ENCODE measurements at regions not wholly inside any gene's neighbourhood (a gene's known extent, or its start where the extent isn't known, plus 50 kb on each side); places are given as distances from the start of the nearest gene placed in this dataset.

DNA sequence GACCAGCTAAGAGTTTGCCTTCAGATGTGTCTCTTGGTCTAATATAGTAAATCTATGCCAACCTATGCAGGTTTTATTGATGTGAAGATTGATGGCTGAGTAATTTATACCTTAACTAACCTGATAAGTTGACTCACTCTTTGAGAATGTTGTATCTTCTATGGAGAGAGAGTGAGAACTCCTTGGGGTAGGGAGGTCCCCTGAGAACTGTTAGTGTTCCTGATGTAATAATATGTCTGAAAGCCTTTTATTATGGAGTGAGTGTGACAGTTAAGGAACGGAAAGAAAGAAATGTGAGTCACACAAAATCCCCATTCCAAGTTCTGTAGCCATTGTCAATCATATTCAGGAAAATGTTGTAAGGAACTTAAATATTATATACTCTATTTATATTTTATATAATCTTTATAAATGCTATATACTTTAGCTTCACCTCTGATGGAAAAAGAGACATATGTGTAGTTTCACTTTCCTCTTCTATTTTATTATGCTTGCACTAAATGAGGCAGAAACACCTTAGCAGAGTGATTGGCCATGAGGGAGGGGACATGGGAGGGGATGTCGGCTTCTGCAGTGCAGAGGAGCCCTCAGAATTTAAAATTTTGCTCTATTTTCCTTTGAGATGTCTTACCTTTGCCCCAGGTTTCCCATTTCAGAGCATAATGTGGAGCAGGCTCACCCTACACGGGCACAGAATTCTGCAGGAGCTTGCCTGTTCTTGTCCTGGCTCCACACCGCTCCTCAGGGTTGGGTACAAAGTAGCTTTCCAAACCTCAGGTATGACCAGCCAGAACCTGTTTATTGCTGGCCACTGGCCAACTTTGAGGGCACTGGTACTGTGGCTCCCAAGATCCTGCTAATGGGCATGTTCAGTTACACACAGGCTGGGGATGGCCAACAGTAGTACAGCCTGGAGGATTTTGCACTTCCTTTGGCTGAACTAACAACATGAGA lies 57.7 kb downstream of the ARF6 start:
- intact Hi-C loops (cut with micrococcal nuclease): no loop called here
- peak overlapping the region; percentile 81 for H2AFZ ChIP-seq (ENCODE audit: low read depth, low read length, poor library complexity, severe bottlenecking)
- ATAC-seq: peak; percentile 86
- H3K27ac ChIP-seq (ENCODE audit: low read depth, low read length): peak overlapping the region; percentile 57; the same call in 1 of the 2 replicates
- peak overlapping the region; percentile 37 for H3K9ac ChIP-seq (ENCODE audit: low read length)
- peak; percentile 66 for DNase-seq (ENCODE audit: low read depth, low spot score)
- RAD21 ChIA-PET (ENCODE audit: low non-redundant PET in 1 of 2, low total read pairs in 2 of 2, uncharacterized antibody in 2 of 2, unreplicated experiment in 2 of 2): no interaction called here
- no TSS peak for BruUV-seq (replicated peaks)
- H3K79me2 ChIP-seq (ENCODE audit: insufficient read depth, low read length): no peaks in the 10 kb centered on the region
- no peaks in the 10 kb centered on the region for H3K36me3 ChIP-seq (ENCODE audit: control insufficient read depth in 1 of 2, insufficient read depth in 2 of 2, low read length in 2 of 2)
- POLR2A ChIA-PET: interaction anchor here (0.7 to 1.5 kb wide), 3 partner anchors 33 to 51 kb away, joined by 3 read pairs; no protein-coding TSS in a partner anchor
- no peaks in the 10 kb centered on the region for H3K9me2 ChIP-seq (ENCODE audit: insufficient read depth)
- CTCF ChIA-PET: interaction anchor here (0.8 to 1.5 kb wide), 3 partner anchors 28 to 88 kb away, joined by 3 to 4 read pairs (median 3); no protein-coding TSS in a partner anchor
- H3K27me3 ChIP-seq (ENCODE audit: insufficient read depth, low read length): no peaks in the 10 kb centered on the region
- H3K9me3 ChIP-seq (ENCODE audit: control insufficient read depth in 1 of 2, insufficient read depth in 1 of 2, low read depth in 1 of 2, low read length in 2 of 2): no peaks in the 10 kb centered on the region
- peak overlapping the region; percentile 4 to 38; a peak in 3 of 4 replicates for H3K4me3 ChIP-seq (replicated peaks in 1 of 2; ENCODE audit: low read depth in 1 of 2, low read length in 2 of 2)
- peaks cover 24 to 53% of the 10 kb centered on the region in 2 experiments for H3K4me1 ChIP-seq (ENCODE audit: control insufficient read depth in 1 of 2, insufficient read depth in 2 of 2, low read length in 2 of 2)
- no peak for TF ChIP-seq EGR1 (IDR thresholded peaks at IDR 0.05; ENCODE audit: low read depth)
- TF ChIP-seq TCF7L2 (IDR thresholded peaks at IDR 0.05; ENCODE audit: borderline replicate concordance, extremely low read depth, insufficient read depth, insufficient read length): no peak
- TF ChIP-seq, protein P1, sequence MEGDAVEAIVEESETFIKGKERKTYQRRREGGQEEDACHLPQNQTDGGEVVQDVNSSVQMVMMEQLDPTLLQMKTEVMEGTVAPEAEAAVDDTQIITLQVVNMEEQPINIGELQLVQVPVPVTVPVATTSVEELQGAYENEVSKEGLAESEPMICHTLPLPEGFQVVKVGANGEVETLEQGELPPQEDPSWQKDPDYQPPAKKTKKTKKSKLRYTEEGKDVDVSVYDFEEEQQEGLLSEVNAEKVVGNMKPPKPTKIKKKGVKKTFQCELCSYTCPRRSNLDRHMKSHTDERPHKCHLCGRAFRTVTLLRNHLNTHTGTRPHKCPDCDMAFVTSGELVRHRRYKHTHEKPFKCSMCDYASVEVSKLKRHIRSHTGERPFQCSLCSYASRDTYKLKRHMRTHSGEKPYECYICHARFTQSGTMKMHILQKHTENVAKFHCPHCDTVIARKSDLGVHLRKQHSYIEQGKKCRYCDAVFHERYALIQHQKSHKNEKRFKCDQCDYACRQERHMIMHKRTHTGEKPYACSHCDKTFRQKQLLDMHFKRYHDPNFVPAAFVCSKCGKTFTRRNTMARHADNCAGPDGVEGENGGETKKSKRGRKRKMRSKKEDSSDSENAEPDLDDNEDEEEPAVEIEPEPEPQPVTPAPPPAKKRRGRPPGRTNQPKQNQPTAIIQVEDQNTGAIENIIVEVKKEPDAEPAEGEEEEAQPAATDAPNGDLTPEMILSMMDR (IDR thresholded peaks at IDR 0.05 in 2 of 3, conservative IDR thresholded peaks at IDR 0.05 in 1 of 3; ENCODE audit: borderline replicate concordance in 1 of 3, insufficient read depth in 1 of 3, low read depth in 2 of 3, low read length in 2 of 3): no peak
- TF ChIP-seq CBX3 (IDR thresholded peaks at IDR 0.05; ENCODE audit: low read depth): no peak; the same call in 1 of the 2 replicates
- TF ChIP-seq POLR2A (IDR thresholded peaks at IDR 0.05; ENCODE audit: borderline replicate concordance, extremely low read depth, insufficient read depth, insufficient read length): no peak
- TF ChIP-seq, protein P2, sequence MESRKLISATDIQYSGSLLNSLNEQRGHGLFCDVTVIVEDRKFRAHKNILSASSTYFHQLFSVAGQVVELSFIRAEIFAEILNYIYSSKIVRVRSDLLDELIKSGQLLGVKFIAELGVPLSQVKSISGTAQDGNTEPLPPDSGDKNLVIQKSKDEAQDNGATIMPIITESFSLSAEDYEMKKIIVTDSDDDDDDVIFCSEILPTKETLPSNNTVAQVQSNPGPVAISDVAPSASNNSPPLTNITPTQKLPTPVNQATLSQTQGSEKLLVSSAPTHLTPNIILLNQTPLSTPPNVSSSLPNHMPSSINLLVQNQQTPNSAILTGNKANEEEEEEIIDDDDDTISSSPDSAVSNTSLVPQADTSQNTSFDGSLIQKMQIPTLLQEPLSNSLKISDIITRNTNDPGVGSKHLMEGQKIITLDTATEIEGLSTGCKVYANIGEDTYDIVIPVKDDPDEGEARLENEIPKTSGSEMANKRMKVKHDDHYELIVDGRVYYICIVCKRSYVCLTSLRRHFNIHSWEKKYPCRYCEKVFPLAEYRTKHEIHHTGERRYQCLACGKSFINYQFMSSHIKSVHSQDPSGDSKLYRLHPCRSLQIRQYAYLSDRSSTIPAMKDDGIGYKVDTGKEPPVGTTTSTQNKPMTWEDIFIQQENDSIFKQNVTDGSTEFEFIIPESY (IDR thresholded peaks at IDR 0.05; ENCODE audit: extremely low read depth, insufficient replicate concordance, low read length): no peak
- no peak for TF ChIP-seq ZNF274 (IDR thresholded peaks at IDR 0.05; ENCODE audit: low read depth, low read length)
- TF ChIP-seq CEBPB (IDR thresholded peaks at IDR 0.05; ENCODE audit: low read depth): peak; percentile 39; the same call in 1 of the 2 replicates
- TF ChIP-seq SP1 (IDR thresholded peaks at IDR 0.05; ENCODE audit: low read depth): peak; percentile 28; the same call in 1 of the 2 replicates
- peak; percentile 68 for TF ChIP-seq FOSL1 (IDR thresholded peaks at IDR 0.05; ENCODE audit: low read depth)
- peak; percentile 70 for TF ChIP-seq JUND (IDR thresholded peaks at IDR 0.05)
- peak; percentile 56; the same call in 1 of the 2 replicates for TF ChIP-seq POLR2AphosphoS5 (IDR thresholded peaks at IDR 0.05; ENCODE audit: low read depth, low read length)
- H4K20me1 ChIP-seq (ENCODE audit: insufficient read depth): no peaks in the 10 kb centered on the region
- H3K4me2 ChIP-seq (ENCODE audit: low read length): peak overlapping the region; percentile 72
